Esophagus mucosa (tissue), 1 donor: ENCODE measurements at regions not wholly inside any gene's neighbourhood (a gene's known extent, or its start where the extent isn't known, plus 50 kb on each side); places are given as distances from the start of the nearest gene placed in this dataset.

Experiments
- ATAC-seq: fragments of 200-7000 bp; cut with Tn5 transposase; one replicate; pipeline ENCODE4 v1.9.1; 2020
- donor health status: DM: yes; HTN: yes; CAD: no.

DNA sequence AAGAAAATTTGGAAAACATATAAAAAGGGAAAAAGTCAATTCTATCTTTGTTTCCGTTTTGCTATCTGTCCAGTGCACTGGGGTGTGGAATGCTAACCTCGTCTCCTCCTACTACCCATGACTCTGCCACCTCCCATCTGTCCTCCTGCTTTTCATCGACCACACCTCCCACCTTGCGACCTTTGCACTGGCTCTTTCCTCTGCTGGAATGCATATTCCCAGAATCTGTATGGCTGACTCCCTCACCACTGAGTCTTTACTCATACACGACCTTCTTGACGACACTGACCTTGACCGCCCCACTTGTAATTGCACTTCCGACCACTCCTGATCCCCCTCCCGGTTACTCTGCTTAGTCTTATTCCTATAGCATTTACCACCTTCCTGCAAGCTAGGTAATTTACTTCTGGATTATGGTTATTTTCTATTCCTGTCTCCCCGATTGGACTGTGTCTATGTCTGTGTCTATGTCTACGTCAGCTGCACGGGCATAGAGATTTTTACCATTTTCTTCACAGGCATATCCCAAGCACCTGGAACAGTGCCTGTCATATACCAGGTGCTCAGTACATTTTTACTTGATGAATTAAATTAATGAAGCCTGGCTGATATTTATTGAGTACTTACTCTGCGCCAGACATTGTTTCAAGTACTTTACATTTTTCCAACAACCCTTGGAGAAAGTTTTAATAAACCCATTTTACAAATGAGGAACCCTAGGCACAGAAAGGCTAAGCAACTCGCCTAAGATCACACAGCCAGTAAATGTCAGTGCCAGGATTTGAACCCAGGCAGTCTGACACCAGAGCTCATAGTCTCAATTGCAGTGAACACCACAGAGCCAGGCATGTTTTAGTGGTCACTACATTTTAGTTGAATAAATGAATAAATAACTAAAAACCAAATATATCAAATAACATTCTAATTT, 54.0 kb upstream of the SLC22A11 start:
- ATAC-seq, result no peak

DNA sequence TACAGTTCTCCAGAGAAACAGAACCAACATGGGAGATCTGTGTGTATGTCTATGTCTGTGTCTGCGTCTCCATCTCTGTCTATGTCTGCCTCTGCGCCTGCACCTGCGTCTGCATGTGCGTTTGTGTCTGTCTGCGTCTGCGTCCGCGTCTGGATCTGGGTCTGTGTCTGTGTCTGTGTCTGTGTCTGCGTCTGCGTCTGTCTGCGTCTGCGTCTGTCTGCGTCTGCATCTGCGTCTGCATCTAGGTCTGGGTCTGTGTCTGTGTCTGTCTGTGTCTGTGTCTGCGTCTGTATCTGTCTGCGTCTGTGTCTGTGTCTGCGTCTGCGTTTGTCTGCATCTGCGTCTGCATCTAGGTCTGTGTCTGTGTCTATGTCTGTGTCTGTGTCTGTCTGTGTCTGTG, 53.1 kb upstream of the SLC22A11 start:
- ATAC-seq, result no peak

DNA sequence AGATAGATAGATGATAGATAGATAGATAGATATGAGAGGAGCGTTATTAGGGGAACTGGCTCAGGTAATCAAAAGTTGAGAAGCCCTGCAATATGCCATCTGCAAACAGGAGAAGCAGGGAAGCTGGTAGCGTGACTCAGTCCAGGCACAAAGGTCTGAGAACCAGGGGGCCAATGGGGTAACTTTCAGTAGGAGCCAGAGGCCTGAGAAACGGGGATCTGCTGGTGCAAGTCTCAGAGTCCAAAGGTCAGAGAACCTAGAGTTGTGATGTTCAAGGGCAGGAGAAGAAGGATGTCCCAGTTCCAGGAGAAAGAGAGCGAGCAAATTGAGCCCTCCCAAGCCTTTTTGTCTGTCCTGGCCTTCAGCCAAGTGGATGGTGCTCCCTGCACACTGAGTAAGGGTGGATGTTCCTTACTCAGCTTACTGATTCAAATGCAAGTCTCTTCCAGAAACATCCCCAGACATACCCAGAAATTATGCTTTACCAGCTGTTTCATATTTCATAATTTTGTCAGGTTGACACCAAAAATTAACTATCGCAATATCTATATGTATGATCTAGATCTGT, 52.5 kb upstream of the SLC22A11 start:
- no peak for ATAC-seq

DNA sequence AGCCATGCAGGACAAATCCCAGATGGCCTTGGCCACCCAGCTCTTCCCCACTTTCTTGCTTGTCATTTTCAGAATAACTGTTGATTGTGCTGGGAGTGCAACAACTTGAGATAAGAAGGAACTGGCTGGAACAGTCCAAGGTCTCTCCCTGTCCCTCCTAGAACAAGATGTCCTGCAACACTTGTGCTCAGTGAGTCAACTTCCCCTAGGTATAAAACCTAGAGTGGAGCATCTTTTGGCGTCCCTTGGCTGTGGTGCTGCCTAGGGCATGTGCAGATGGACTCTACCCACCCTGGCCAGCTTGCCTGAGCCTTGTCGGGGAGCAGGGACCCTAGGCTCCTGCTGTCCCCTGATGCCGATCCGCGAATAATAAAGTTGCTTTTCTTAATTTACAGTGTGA, 50.7 kb upstream of the SLC22A11 start:
- no peak for ATAC-seq
